KMS-11 (cell line): ENCODE measurements at regions not wholly inside any gene's neighbourhood (a gene's known extent, or its start where the extent isn't known, plus 50 kb on each side); places are given as distances from the start of the nearest gene placed in this dataset.
A peak's percentile ranks its signal among the peaks of the same experiment; 100 is the strongest.

ENCODE experiments used
- H2AFZ ChIP-seq: fragments of 200-600 bp; sonication (generic); 2 replicates; pipeline ENCODE4 v1.6.1; 2016; ENCODE audit warnings: antibody characterized with exemption, mixed run types, low read depth
- H3K27ac ChIP-seq: fragments of 200-600 bp; sonication (generic); 2 replicates; pipeline ENCODE4 v1.6.1; 2016; ENCODE audit warnings: mild to moderate bottlenecking, mixed run types
- H3K27me3 ChIP-seq: fragments of 200-600 bp; sonication (generic); 2 replicates; pipeline ENCODE4 v1.6.1; 2017; ENCODE audit warnings: mild to moderate bottlenecking, low read depth, mixed run types, moderate library complexity; ENCODE audit not compliant: insufficient read depth
- H3K36me3 ChIP-seq: fragments of 200-600 bp; sonication (generic); 2 replicates; pipeline ENCODE4 v1.6.1; 2017; ENCODE audit warnings: mild to moderate bottlenecking, mixed run types; ENCODE audit not compliant: insufficient read depth
- H3K4me1 ChIP-seq: fragments of 200-600 bp; sonication (generic); 2 replicates; pipeline ENCODE4 v1.6.1; 2016; ENCODE audit warnings: mild to moderate bottlenecking, low read depth, mixed run types; ENCODE audit not compliant: poor library complexity, severe bottlenecking
- H3K4me2 ChIP-seq: fragments of 200-600 bp; sonication (generic); 2 replicates; pipeline ENCODE4 v1.7.0; 2016; ENCODE audit warnings: mild to moderate bottlenecking, mixed run types
- H3K4me3 ChIP-seq: fragments of 200-600 bp; sonication (generic); IDR thresholded peaks from 2 replicates; pipeline ENCODE4 v1.6.1; 2017; ENCODE audit warnings: low read depth, low read length, mixed read lengths; ENCODE audit not compliant: insufficient read depth
- H3K79me2 ChIP-seq: fragments of 200-600 bp; sonication (generic); 2 replicates; pipeline ENCODE4 v1.6.1; 2016; ENCODE audit warnings: low read depth, mixed run types; ENCODE audit not compliant: insufficient read depth
- H3K9ac ChIP-seq: fragments of 200-600 bp; sonication (generic); 2 replicates; pipeline ENCODE4 v1.6.1; 2016; ENCODE audit warnings: mild to moderate bottlenecking, mixed run types
- H4K20me1 ChIP-seq: fragments of 200-600 bp; sonication (generic); 2 replicates; pipeline ENCODE4 v1.6.1; 2016; ENCODE audit warnings: mild to moderate bottlenecking, mixed run types; ENCODE audit not compliant: insufficient read depth
- TF ChIP-seq, protein P1 (sequence below): fragments of 200-600 bp; sonication (generic); conservative IDR thresholded peaks from 2 replicates; pipeline ENCODE4 v1.6.1; 2017; ENCODE audit warnings: low read depth, mild to moderate bottlenecking, antibody characterized with exemption, low read length, moderate library complexity, mixed read lengths

DNA sequence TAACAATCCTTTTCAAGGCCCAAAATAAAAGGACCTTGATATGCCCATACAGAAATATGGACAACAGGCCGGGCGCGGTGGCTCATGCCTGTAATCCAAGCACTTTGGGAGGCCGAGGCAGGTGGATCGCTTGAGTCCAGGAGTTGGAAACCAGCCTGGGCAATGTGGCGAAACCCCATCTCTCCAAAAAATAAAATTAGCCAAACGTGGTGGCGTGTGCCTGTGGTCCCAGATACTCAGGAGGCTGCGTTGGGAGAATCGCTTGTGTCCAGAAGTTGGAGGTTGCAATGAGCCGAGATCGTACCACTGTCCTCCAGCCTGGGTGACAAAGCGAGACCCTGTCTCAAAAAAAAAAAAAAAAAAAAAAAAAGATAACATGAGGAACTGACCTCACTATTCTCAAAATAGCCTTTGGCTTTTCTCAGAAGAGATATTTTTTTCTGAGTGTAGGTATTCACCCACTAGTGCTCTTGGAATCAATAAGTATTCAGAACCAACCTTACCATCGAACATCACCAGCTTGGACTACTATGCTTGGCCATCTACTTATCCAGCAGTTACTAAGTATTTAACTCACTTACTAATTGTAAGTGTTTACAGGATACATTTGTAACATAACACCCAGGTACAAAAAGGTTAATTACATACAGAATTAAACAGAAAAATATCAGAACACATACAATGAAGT is 99.2 kb downstream of the OR2B2 start:
- Histone ChIP-seq H3K79me2 (peaks cover 51% of the 10 kb centered on the region), H3K9ac (peak overlapping the region; percentile 77)

DNA sequence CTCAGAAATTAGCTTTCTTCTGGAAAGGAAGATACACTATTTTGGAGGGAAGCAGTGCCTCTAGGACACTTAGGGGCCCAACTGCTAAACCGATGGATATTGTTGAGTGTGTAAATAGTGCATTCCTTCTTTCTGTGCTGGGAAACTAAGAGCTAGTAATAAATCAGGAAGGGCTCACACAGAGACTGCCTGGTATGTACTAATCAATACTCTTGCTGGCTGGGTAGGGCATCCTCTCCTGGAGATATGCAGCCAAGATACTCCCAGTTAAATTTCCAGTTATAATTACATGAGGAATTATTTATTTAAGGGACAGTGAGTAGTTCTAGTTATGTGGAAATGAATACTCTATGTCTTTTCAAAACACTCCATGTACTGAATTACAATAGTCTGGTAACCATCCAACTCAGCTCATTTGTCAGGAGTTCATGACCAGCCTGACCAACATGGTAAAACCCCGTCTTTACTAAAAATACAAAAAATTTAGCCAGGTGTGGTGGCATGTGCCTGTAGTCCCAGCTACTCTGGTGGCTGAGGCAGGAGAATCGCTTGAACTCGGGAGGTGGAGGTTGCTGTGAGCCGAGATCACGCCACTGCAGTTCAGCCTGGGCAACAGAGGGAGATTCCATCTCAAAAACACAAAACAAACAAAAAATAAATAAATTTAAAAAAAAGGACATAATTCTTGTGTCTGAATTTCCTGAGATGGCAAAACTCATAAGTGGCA is 100.0 kb downstream of the OR2B2 start:
- H4K20me1 ChIP-seq = no peaks in the 10 kb centered on the region; the same call in 1 of the 2 replicates
- H3K27me3 ChIP-seq = no peaks in the 10 kb centered on the region
- peak overlapping the region; percentile 93; the same call in 1 of the 2 replicates for H3K27ac ChIP-seq
- TF ChIP-seq, protein P1, sequence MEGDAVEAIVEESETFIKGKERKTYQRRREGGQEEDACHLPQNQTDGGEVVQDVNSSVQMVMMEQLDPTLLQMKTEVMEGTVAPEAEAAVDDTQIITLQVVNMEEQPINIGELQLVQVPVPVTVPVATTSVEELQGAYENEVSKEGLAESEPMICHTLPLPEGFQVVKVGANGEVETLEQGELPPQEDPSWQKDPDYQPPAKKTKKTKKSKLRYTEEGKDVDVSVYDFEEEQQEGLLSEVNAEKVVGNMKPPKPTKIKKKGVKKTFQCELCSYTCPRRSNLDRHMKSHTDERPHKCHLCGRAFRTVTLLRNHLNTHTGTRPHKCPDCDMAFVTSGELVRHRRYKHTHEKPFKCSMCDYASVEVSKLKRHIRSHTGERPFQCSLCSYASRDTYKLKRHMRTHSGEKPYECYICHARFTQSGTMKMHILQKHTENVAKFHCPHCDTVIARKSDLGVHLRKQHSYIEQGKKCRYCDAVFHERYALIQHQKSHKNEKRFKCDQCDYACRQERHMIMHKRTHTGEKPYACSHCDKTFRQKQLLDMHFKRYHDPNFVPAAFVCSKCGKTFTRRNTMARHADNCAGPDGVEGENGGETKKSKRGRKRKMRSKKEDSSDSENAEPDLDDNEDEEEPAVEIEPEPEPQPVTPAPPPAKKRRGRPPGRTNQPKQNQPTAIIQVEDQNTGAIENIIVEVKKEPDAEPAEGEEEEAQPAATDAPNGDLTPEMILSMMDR = no peak
- H3K4me2 ChIP-seq = peak overlapping the region; percentile 50
- no peak overlapping the region for H2AFZ ChIP-seq
- H3K9ac ChIP-seq = peak overlapping the region; percentile 77; the same call in 1 of the 2 replicates
- no peaks in the 10 kb centered on the region for H3K36me3 ChIP-seq
- no peak overlapping the region for H3K4me3 ChIP-seq
- peaks cover 32% of the 10 kb centered on the region for H3K4me1 ChIP-seq
- H3K79me2 ChIP-seq = peaks cover 51% of the 10 kb centered on the region

More for the DNA sequence above, 99.2 kb downstream of the OR2B2 start:
- Histone ChIP-seq H3K27me3 (no peaks in the 10 kb centered on the region), H3K36me3 (no peaks in the 10 kb centered on the region), H3K4me1 (peaks cover 32% of the 10 kb centered on the region), H2AFZ (no peak overlapping the region), H3K4me2 (peak overlapping the region; percentile 50; the same call in 1 of the 2 replicates), H3K4me3 (no peak overlapping the region), H4K20me1 (no peaks in the 10 kb centered on the region; the same call in 1 of the 2 replicates), H3K27ac (peak overlapping the region; percentile 93; the same call in 1 of the 2 replicates)
- TF ChIP-seq, protein P1 = no peak

DNA sequence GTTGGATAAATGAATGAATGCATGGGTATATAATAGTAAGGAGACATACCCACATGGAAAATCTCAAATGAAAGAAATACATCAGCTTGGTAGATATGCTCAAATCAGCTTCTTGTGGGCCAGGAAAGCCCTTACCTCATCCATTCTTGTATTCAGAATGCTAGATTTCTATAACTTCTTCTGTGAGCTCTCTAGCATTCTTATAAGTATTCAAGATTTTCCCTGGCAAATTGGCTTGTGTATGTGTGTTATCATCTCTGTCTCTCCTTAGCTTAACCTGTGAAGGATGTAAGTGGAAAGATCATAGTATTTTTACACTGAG is 100.8 kb downstream of the OR2B2 start:
- Histone ChIP-seq H3K4me1 (peaks cover 34% of the 10 kb centered on the region), H3K36me3 (no peaks in the 10 kb centered on the region), H3K9ac (peak overlapping the region; percentile 92; the same call in 1 of the 2 replicates), H4K20me1 (no peaks in the 10 kb centered on the region; the same call in 1 of the 2 replicates), H3K4me2 (peak overlapping the region; percentile 90), H3K79me2 (peaks cover 54% of the 10 kb centered on the region), H3K27me3 (no peaks in the 10 kb centered on the region), H3K27ac (peak overlapping the region; percentile 93), H3K4me3 (no peak overlapping the region), H2AFZ (no peak overlapping the region)
- TF ChIP-seq, protein P1 = no peak

DNA sequence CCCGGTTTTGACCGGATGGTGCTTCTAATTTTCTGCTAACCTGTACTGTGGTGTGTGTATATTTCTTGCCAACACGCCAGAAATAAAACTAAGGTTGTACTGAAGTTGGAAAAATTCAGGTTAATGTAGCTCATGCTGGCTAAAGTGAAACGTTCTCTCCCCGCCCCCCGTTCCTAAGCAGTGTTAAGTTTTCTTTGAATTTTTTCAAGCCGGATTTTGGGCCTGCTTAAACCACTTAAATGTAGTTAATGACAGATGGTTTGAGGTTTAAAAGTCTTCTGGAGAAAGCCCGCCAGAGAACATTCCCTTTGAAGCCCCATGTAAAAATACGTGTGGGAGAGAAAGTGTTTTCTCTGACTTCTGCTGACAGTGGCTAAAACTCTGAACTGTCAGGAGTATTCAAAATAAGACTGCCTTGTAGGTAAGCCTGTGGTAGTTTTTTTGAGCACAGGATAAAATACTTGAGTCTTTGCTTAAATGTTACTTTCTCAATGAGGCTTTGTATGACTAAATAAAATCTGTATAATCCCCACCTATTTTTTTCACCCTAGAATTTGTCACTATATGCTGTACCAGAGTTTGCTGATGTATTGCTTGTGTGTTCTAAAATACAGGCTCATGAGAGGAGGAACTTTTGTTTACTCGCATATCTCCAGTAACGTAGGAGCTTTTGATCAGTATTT is 101.3 kb downstream of the OR2B2 start:
- Histone ChIP-seq H3K79me2 (peaks cover 54% of the 10 kb centered on the region), H3K9ac (peak overlapping the region; percentile 92), H4K20me1 (no peaks in the 10 kb centered on the region; the same call in 1 of the 2 replicates), H3K4me3 (no peak overlapping the region), H3K27ac (peak overlapping the region; percentile 93), H3K4me1 (peaks cover 39% of the 10 kb centered on the region), H3K27me3 (no peaks in the 10 kb centered on the region), H3K36me3 (no peaks in the 10 kb centered on the region), H2AFZ (no peak overlapping the region), H3K4me2 (peak overlapping the region; percentile 90)
- TF ChIP-seq, protein P1 = no peak
